Kidney epithelial cell (primary cell): ENCODE measurements at regions not wholly inside any gene's neighbourhood (a gene's known extent, or its start where the extent isn't known, plus 50 kb on each side); places are given as distances from the start of the nearest gene placed in this dataset.

Experiments
- DNase-seq: peaks from one replicate; pipeline ENCODE4 v3.0.0-alpha.2; 2010; ENCODE audit warnings: low read depth
- H3K27me3 ChIP-seq: 2 replicates; pipeline ENCODE4 v1.6.0; 2011; ENCODE audit warnings: low read length; ENCODE audit not compliant: control insufficient read depth, insufficient read depth
- H3K36me3 ChIP-seq: 2 replicates; pipeline ENCODE4 v1.5.1; 2011; ENCODE audit warnings: low read length; ENCODE audit not compliant: control insufficient read depth, insufficient read depth
- H3K4me3 ChIP-seq: 2 replicates; pipeline ENCODE4 v1.5.1; 2011; ENCODE audit warnings: low read depth, mild to moderate bottlenecking, control low read depth, low read length
- CTCF ChIP-seq: IDR thresholded peaks from 2 replicates; pipeline ENCODE4 v1.5.1; 2011; ENCODE audit warnings: mild to moderate bottlenecking, moderate library complexity, low read length, control low read depth, inconsistent platforms; ENCODE audit not compliant: insufficient read depth, poor library complexity, severe bottlenecking

DNA sequence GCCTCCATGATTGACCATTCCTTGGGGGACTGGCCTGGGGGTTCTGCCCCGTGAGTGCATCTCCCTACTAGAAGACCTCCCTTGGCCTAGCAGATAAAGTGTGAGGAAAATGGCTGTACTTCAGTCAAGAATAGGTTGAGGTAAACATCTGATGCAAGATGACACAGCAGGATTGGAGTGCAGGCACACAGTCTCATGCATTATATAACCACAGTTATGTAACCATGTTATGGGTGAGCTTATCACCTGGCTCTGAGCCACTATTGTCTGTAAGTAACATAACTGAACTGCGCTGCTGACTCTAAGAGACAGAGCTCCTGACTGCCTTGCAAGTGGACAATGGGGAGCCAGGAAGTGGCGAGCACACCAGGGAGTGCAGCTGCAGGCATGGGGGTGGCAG is 378.7 kb upstream of the ANO5 start:
- TF ChIP-seq CTCF, result no peak
- H3K4me3 ChIP-seq, result no peak overlapping the region
- H3K36me3 ChIP-seq, result no peaks in the 10 kb centered on the region
- no peaks in the 10 kb centered on the region for H3K27me3 ChIP-seq
- no peak for DNase-seq

- no peaks in the 10 kb centered on the region for H3K27me3 ChIP-seq
- H3K36me3 ChIP-seq, result no peaks in the 10 kb centered on the region
- DNase-seq, result no peak
- no peak for TF ChIP-seq CTCF
- no peak overlapping the region for H3K4me3 ChIP-seq
Observed at GRCh38 chr11:21817696-21818095, 375.2 kb upstream of the ANO5 start.

GRCh38 chr11:21820176-21820575 is 372.7 kb upstream of the ANO5 start:
- no peak for DNase-seq
- H3K36me3 ChIP-seq, result no peaks in the 10 kb centered on the region
- no peaks in the 10 kb centered on the region for H3K27me3 ChIP-seq
- H3K4me3 ChIP-seq, result no peak overlapping the region
- TF ChIP-seq CTCF, result no peak

GRCh38 chr11:21825127-21825526 is 367.8 kb upstream of the ANO5 start:
- TF ChIP-seq CTCF, result no peak
- H3K27me3 ChIP-seq, result no peaks in the 10 kb centered on the region
- no peak for DNase-seq
- no peak overlapping the region for H3K4me3 ChIP-seq
- no peaks in the 10 kb centered on the region for H3K36me3 ChIP-seq

DNA sequence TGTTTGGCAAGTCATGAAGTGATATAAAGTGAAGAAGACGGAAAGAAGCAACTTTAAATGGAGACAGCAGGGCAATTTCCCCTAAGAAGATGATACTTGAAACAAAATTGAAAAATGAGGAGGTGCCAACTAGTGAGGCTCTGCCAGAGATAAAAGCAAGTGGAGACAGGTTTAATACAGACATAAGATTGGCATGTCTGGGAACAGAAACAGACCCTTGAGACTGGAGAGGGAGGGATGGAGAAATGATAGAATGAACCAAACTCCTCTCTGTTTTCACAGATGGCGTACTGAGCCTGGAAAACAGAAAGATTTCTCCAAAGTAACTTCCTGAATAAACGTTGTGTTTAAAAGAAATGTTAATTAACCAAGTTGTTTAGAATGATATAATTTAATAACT is 354.5 kb upstream of the ANO5 start:
- Histone ChIP-seq H3K36me3 (no peaks in the 10 kb centered on the region), H3K27me3 (no peaks in the 10 kb centered on the region), H3K4me3 (no peak overlapping the region)
- TF ChIP-seq CTCF, result no peak
- DNase-seq, result no peak

DNA sequence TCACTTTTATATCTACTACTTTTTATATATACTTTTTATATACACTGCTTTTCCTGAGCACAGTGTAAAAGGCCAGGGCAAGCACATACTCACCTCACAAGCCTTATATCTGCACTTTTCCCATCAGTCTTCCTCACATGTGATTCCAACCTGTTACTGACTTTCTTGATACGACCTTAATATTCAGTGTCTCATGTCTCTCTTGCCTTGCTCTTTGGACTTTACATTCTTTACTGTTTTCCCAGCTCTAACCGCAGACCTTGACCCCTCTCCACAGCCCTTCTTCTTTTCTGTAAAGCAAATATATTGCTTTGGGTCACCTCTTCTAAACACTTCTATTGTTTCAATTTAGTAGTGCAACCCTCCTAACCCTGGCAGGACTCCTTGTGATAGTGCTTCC is 353.1 kb upstream of the ANO5 start:
- H3K36me3 ChIP-seq, result no peaks in the 10 kb centered on the region
- H3K27me3 ChIP-seq, result no peaks in the 10 kb centered on the region
- no peak for TF ChIP-seq CTCF
- no peak overlapping the region for H3K4me3 ChIP-seq
- no peak for DNase-seq
